ENCODE measurements at regions not wholly inside any gene's neighbourhood (a gene's known extent, or its start where the extent isn't known, plus 50 kb on each side); places are given as distances from the start of the nearest gene placed in this dataset.

DNA sequence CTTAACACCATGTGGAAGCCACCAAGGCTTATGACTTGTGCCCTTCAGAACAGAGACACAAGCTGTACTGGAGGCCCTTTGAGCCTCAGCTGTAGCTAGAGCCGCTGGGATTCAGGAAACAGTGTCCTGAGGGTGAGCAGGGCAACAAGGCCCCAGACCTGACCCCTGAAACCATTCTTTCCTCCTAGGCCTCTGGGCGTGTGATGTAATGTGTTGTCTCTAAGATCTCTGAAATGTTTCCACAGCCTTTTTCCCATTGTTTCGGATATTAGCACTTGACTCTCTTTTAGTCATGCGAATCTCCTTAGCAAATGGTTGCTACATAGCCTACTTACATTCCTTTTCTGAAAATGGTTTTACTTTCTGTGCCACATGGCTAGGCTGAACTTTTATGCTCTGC is 114.9 kb downstream of the CD8B2 start:
- Histone ChIP-seq H3K36me3 (no peaks in the 10 kb centered on the region), H3K27me3 (no peaks in the 10 kb centered on the region), H3K4me1 (no peaks in the 10 kb centered on the region), H3K9me3 (no peaks in the 10 kb centered on the region), H3K4me3 (no peak overlapping the region), H3K27ac (no peak overlapping the region)
- ATAC-seq (no peak), DNase-seq (no peak)
- TF ChIP-seq, protein P1, sequence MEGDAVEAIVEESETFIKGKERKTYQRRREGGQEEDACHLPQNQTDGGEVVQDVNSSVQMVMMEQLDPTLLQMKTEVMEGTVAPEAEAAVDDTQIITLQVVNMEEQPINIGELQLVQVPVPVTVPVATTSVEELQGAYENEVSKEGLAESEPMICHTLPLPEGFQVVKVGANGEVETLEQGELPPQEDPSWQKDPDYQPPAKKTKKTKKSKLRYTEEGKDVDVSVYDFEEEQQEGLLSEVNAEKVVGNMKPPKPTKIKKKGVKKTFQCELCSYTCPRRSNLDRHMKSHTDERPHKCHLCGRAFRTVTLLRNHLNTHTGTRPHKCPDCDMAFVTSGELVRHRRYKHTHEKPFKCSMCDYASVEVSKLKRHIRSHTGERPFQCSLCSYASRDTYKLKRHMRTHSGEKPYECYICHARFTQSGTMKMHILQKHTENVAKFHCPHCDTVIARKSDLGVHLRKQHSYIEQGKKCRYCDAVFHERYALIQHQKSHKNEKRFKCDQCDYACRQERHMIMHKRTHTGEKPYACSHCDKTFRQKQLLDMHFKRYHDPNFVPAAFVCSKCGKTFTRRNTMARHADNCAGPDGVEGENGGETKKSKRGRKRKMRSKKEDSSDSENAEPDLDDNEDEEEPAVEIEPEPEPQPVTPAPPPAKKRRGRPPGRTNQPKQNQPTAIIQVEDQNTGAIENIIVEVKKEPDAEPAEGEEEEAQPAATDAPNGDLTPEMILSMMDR (IDR thresholded peaks at IDR 0.05): no peak
- TF ChIP-seq POLR2A (IDR thresholded peaks at IDR 0.05): no peak
- 83% methylated on average over 4 of the region's 4 CpGs for WGBS (ENCODE audit: insufficient coverage, low coverage, low lambda C conversion rate, missing lambda C conversion rate)
- intact Hi-C loops (cut with DNase I): no loop called here

DNA sequence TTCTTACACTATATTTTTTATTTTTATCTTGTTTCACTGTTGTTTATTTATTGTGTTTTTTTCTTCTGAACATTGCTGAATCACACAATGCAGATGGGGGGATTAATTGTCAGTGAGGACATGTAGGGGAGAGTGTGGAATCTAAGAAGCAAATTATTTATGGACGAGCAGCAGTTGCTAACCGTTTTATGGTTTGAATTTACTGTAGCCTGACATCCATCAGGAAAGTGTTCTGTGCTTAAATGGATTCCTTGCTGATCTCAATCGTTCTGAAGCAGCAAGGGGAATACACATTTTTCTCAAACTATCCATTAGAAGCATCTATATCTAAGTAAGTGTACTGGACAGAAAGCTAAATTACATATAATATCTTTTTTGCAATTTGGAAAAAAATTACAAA is 119.5 kb downstream of the CD8B2 start:
- Histone ChIP-seq H3K4me1 (no peaks in the 10 kb centered on the region), H3K9me3 (no peaks in the 10 kb centered on the region), H3K27ac (no peak overlapping the region), H3K4me3 (no peak overlapping the region), H3K27me3 (no peaks in the 10 kb centered on the region), H3K36me3 (no peaks in the 10 kb centered on the region)
- DNase-seq: no peak
- ATAC-seq: no peak
- TF ChIP-seq, protein P1 (IDR thresholded peaks at IDR 0.05): no peak
- TF ChIP-seq POLR2A (IDR thresholded peaks at IDR 0.05): no peak
- intact Hi-C loops (cut with DNase I): no loop called here
- 57% methylated on average over 3 of the region's 3 CpGs for WGBS (ENCODE audit: insufficient coverage, low coverage, low lambda C conversion rate, missing lambda C conversion rate)

DNA sequence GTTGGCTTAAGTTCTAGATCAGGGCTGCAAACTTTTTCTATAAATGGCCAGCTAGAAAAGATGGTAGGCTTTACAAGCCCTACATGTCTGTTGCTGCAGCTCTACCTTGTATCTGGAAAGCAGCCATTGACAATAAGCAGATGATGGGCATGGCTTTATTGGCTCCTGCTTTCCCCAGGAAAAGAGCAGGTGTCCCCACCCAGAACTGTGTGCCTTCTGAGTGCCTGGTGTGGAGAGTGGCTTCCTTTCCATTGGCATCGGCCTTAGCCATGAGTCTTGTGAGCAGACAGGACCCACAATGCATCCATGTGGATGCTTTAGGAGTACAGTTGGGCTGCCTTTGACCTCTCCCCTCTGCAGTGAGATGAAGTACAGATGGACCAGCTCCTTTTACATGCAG is 120.2 kb downstream of the CD8B2 start:
- intact Hi-C loops (cut with DNase I): no loop called here
- Histone ChIP-seq H3K27ac (no peak overlapping the region), H3K9me3 (no peaks in the 10 kb centered on the region), H3K27me3 (no peaks in the 10 kb centered on the region), H3K36me3 (no peaks in the 10 kb centered on the region), H3K4me1 (no peaks in the 10 kb centered on the region), H3K4me3 (no peak overlapping the region)
- ATAC-seq: no peak
- no CpG with 5 or more reads among the region's 1 CpG for WGBS (ENCODE audit: insufficient coverage, low coverage, low lambda C conversion rate, missing lambda C conversion rate)
- no peak for TF ChIP-seq POLR2A (IDR thresholded peaks at IDR 0.05)
- TF ChIP-seq, protein P1 (IDR thresholded peaks at IDR 0.05): no peak
- DNase-seq: no peak

DNA sequence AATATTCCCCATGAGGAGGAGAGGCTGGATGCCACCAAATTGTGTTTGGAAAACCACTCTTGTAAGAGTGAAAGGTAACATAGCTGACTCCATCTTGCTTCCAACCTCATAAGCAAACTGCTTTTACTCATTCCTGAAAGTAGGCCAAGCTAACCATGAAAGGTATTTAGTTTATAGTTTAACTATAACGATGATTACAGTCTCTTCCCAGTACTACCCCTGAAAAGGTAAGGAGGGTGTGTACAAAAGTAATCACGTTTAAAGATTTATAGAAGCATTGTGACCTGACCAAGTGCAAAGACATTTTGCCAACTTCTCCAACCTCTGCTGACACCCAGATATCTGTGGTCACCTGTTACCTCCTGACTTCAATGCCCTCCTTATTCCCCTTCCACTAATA is 122.6 kb downstream of the CD8B2 start:
- WGBS (ENCODE audit: insufficient coverage, low coverage, low lambda C conversion rate, missing lambda C conversion rate): 58% methylated on average over 2 of the region's 2 CpGs
- intact Hi-C loops (cut with DNase I): no loop called here
- no peak overlapping the region for H3K27ac ChIP-seq
- TF ChIP-seq, protein P1 (IDR thresholded peaks at IDR 0.05): no peak
- TF ChIP-seq POLR2A (IDR thresholded peaks at IDR 0.05): no peak
- H3K27me3 ChIP-seq: no peaks in the 10 kb centered on the region
- H3K4me1 ChIP-seq: peaks cover 0 to 12% (median 3%) of the 10 kb centered on the region in 4 donors
- no peak for ATAC-seq
- no peaks in the 10 kb centered on the region for H3K36me3 ChIP-seq
- DNase-seq: no peak
- no peaks in the 10 kb centered on the region for H3K9me3 ChIP-seq
- no peak overlapping the region for H3K4me3 ChIP-seq

All from right lobe of liver (tissue), 6 donors.